Kidney (tissue), 10 donors: ENCODE measurements at regions not wholly inside any gene's neighbourhood (a gene's known extent, or its start where the extent isn't known, plus 50 kb on each side); places are given as distances from the start of the nearest gene placed in this dataset.
"Not testable (repeated sequence)": the region's sequence is repeated elsewhere in the genome, so short reads cannot be mapped to it uniquely, and the experiment has no call there.

Experiments used
- DNase-seq, 5 donors: peaks; one replicate each; pipeline ENCODE4 v3.0.0-alpha.2; 2013 to 2020
- FAIRE-seq: peaks from 2 replicates; lab custom pipeline; 2012; peaks lifted over from hg19 to GRCh38; lab: Jason Lieb, UNC
- H3K27ac ChIP-seq, 2 donors: one replicate each; pipeline ENCODE4 v1.7.0; 2013; ENCODE audit warnings: low read depth in 2 of 2, low read length in 2 of 2, inconsistent platforms in 1 of 2
- H3K27me3 ChIP-seq: one replicate; pipeline ENCODE4 v1.7.1; 2013; ENCODE audit warnings: low read length, inconsistent platforms; ENCODE audit not compliant: control insufficient read depth, insufficient read depth
- H3K36me3 ChIP-seq, 3 donors: one replicate each; pipeline versions ENCODE4 v1.7.0 to v1.7.1; 2013; ENCODE audit warnings: low read length in 3 of 3, control low read depth in 1 of 3, inconsistent platforms in 1 of 3; ENCODE audit not compliant: insufficient read depth in 3 of 3, control insufficient read depth in 2 of 3
- H3K4me1 ChIP-seq, 3 donors: one replicate each; pipeline versions ENCODE4 v1.7.0 to v1.7.1; 2013; ENCODE audit warnings: low read length in 3 of 3, inconsistent platforms in 1 of 3, low read depth in 1 of 3; ENCODE audit not compliant: control insufficient read depth in 2 of 3, insufficient read depth in 2 of 3
- H3K4me3 ChIP-seq, 3 donors: one replicate each; pipeline versions ENCODE4 v1.7.0 to v1.8.1; 2013; ENCODE audit warnings: low read length in 3 of 3, control low read depth in 1 of 3, inconsistent platforms in 1 of 3
- H3K9ac ChIP-seq, 3 donors: one replicate each; pipeline versions ENCODE4 v1.7.0 to v1.7.1; 2013; ENCODE audit warnings: low read length in 3 of 3, control low read depth in 1 of 3, inconsistent platforms in 1 of 3
- H3K9me3 ChIP-seq, 3 donors: one replicate each; pipeline versions ENCODE4 v1.7.0 to v1.7.1; 2013; ENCODE audit warnings: low read length in 3 of 3, control low read depth in 1 of 3, inconsistent platforms in 1 of 3; ENCODE audit not compliant: control insufficient read depth in 2 of 3, insufficient read depth in 1 of 3
- intact Hi-C: fragments of 100-400 bp; cut with DNase I; formaldehyde crosslinking; loops from one replicate; pipeline ENCODE4 v1.11.1; 2022
- donor health status: control.
- donor health status: control.
- donor health status: DM: yes; HTN: yes; CAD: no.
- donor health status: Normal renal cell carcinoma (clear cell type).

DNA sequence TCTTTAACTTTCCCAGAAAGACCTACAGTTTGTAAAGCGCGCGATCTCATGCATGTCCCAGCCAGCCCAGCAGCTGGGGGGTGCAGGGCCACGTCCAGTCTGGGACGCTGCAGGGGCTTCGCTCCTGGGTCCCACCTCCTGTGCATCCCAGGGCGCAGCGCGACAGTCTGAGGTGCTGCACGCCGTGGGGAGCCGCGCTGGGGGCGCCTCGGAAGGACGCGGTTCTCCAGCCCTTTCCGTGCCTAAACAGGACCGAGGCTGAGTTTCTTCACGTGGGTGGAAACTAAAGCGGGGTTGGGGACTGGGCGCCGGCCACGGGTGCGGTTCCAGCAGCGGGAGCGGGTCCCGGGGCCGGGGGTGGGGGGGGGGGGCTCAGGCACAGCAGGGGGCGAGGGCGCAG lies 221.4 kb downstream of the TP53TG3F start:
- DNase-seq, H3K27me3 ChIP-seq, H3K36me3 ChIP-seq, H3K4me1 ChIP-seq, H3K27ac ChIP-seq, H3K9ac ChIP-seq, intact Hi-C loops, H3K9me3 ChIP-seq, FAIRE-seq, H3K4me3 ChIP-seq: not testable (repeated sequence)

DNA sequence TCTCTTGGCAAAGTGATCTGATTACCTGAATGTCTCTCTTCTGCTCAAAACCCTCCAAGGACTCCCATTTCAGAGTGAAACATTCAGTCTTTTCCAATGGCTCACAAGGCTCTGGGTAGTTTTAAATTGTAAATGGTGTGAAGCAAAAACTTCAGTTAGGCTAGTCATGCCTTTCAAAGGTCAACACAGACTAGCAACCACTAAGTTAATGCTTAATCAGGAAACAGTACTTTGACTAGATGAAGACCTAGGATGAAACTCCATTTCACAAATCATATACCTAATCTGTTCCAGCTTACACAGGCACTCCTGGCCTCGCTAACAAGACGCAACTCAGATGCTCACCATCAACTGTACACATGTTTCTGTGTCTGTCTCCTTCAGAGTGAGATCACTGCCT lies 240.9 kb downstream of the TP53TG3F start:
- H3K4me3 ChIP-seq, DNase-seq, intact Hi-C loops, H3K36me3 ChIP-seq, H3K9ac ChIP-seq, H3K27ac ChIP-seq, H3K27me3 ChIP-seq, H3K9me3 ChIP-seq, H3K4me1 ChIP-seq, FAIRE-seq: not testable (repeated sequence)

DNA sequence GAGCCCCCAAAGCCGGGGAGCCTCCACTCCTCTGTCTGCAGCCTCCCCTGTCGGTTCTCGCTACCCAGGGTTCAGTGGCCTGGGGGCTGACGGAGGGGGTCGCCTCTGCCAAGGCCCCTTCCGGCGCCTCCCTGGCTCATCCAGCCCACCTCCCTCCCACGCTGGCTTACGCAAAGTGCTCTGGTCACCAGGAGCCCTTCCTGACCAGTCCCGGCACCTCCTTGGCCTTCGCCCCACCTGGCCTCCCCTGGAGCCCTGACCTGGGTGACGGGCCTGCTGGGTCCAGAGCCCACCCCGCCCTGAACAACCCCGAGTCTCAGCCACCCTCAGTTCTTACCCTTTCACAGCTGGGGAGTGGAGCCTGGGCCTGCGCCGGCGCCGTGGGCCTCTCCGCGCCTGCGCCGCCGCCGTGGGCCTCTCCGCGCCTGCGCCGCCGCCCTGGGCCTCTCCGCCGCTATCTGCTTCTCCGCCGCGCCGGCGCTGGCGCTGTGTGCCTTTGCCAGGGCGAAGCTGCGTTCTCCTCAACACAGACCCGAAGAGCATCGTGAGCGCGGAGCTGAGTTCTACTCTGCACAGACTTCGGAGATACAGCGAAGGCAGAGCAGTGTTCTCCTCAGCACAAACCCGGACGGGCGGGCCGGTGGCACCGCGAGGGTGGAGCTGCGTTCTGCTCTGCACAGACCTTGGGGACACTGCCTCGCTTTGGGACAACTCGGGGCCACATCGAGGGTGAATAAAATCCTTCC lies 247.6 kb downstream of the TP53TG3F start:
- H3K9ac ChIP-seq, H3K27me3 ChIP-seq, H3K4me3 ChIP-seq, H3K4me1 ChIP-seq, intact Hi-C loops, FAIRE-seq, H3K9me3 ChIP-seq, DNase-seq, H3K36me3 ChIP-seq, H3K27ac ChIP-seq: not testable (repeated sequence)

DNA sequence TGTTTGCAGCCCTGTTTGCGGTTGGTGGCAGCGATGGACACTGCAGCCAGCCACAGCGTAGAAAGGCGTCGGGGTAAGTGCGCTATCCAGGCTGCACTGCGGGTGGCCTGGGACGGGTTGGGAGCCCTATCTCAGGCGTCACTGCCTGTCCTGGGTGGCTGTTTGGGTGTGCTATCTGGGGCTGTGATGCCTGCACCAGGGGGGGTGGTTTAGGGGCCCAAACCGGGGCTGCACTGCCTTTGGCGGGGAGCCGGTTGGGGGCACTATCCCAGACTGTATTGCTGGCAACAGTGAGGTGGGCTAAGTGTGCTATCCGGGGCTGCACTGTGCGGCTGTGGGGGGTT lies 248.2 kb downstream of the TP53TG3F start:
- H3K27me3 ChIP-seq, DNase-seq, H3K4me3 ChIP-seq, intact Hi-C loops, H3K9me3 ChIP-seq, H3K9ac ChIP-seq, H3K4me1 ChIP-seq, H3K36me3 ChIP-seq, H3K27ac ChIP-seq, FAIRE-seq: not testable (repeated sequence)

DNA sequence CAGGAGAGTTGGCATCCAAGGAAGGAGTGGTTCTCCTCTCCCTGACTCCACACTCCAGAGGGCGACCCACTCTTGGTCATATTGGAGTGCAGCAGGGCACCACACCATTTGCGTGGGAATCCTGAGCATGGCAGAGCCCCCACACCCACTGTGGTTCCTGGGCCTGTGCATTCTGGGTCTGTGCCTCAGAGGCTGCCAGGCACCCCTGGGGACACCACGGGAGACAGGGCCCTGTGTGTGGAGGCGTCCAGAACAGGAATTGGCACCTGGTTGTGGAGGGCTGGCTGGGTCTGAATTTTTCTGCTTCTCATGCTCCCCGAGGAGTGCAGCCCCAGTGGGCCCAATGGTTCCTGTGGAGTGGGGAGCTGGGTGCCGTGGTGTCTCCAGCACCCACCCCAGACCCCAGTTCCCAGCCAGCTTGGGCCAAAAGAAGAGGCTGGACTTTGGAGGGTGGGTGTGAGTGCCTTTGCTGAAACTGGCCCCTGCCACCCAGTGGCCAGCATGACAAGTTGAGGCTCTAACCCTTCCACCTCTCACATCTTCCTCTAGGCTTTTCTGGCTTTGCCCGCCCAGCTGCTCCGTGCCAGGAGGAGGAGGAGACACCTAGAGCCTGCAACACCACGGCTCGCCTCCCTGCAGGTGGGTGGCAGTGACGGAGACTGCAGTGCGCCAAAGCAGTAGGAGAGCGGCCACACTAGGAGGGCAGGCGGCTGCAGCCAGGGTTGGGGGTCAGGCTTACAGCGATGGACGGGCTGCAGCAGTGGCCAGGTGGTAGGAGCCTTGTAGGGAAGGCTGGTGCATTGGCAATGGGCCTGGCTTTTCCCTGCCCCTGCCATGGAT lies 250.7 kb downstream of the TP53TG3F start:
- intact Hi-C loops, H3K4me3 ChIP-seq, FAIRE-seq, H3K27me3 ChIP-seq, H3K9ac ChIP-seq, DNase-seq, H3K36me3 ChIP-seq, H3K4me1 ChIP-seq, H3K9me3 ChIP-seq, H3K27ac ChIP-seq: not testable (repeated sequence)

DNA sequence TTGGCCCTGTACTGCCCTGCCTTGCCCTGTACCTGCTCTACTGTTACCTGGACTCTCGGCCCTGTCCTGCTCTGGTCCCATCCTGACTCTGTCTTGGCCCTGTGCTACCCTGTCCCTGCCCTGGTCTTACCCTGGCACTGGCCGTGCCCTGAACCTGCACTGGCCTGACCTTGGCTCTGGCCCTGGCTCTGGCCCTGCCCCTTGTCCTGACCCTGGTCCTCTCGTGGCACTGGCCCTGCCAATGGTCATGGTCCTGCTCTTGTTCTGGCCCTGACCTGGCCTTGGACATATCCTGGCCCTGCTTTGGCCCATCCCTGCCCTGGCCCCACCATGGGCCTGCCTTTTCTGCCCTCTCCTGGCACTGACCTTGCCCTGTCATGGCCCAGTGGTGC lies 251.3 kb downstream of the TP53TG3F start:
- H3K4me1 ChIP-seq, DNase-seq, H3K9ac ChIP-seq, FAIRE-seq, H3K27ac ChIP-seq, H3K4me3 ChIP-seq, H3K27me3 ChIP-seq, intact Hi-C loops, H3K36me3 ChIP-seq, H3K9me3 ChIP-seq: not testable (repeated sequence)

DNA sequence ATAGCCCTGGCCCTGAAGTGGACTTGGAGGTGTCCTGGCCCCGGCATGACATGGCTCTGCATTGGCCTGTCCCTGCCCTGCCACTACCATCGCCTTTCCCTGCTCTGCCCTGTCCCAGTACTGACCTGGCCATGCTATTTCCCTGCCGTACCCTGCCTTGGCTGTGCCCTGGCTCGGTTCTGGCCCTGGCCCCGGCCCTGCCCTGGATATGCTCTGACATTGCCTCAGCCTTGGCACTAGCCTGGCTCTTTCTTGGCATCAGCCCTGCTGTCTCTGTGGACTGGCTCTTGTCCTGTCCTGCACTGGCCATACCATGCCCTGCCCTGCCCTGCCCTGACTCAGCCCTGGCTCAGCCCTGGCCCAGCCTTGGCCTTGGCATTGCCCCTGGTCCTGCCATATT lies 252.2 kb downstream of the TP53TG3F start:
- FAIRE-seq, intact Hi-C loops, H3K9me3 ChIP-seq, H3K4me3 ChIP-seq, H3K9ac ChIP-seq, H3K27me3 ChIP-seq, H3K36me3 ChIP-seq, H3K27ac ChIP-seq, H3K4me1 ChIP-seq, DNase-seq: not testable (repeated sequence)

DNA sequence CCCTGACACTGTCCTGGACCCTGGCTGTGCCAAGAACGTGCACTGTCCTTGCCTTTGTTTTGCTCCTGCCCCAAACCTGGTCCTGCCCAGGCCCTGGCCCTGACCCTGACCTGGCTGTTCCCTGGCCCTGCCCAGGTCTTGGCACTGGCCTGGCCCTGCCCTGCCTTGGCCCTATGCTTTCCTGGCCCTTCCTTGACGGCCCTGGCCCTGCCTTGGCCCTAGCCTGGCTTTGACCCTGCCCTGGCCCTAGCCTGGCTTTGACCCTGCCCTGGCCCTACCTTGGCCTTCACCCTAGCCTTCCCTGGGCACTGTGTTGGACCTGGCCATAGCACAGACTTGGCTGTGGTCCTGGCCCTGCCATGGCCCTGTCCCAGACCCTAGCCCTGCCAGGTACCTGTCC lies 252.9 kb downstream of the TP53TG3F start:
- DNase-seq, intact Hi-C loops, H3K9me3 ChIP-seq, H3K9ac ChIP-seq, H3K36me3 ChIP-seq, H3K4me1 ChIP-seq, H3K27me3 ChIP-seq, H3K27ac ChIP-seq, H3K4me3 ChIP-seq, FAIRE-seq: not testable (repeated sequence)
